GM12874 (cell line): ENCODE measurements at regions not wholly inside any gene's neighbourhood (a gene's known extent, or its start where the extent isn't known, plus 50 kb on each side); places are given as distances from the start of the nearest gene placed in this dataset.

Experiments
- TF ChIP-seq, protein P1 (sequence below): IDR thresholded peaks from 2 replicates; pipeline ENCODE4 v1.5.1; 2011; ENCODE audit warnings: low read depth, mild to moderate bottlenecking, control low read depth, low read length, moderate library complexity; ENCODE audit not compliant: insufficient read depth

GRCh38 chr3:164818318-164818717, 260.0 kb downstream of the SI start:
- TF ChIP-seq, protein P1, sequence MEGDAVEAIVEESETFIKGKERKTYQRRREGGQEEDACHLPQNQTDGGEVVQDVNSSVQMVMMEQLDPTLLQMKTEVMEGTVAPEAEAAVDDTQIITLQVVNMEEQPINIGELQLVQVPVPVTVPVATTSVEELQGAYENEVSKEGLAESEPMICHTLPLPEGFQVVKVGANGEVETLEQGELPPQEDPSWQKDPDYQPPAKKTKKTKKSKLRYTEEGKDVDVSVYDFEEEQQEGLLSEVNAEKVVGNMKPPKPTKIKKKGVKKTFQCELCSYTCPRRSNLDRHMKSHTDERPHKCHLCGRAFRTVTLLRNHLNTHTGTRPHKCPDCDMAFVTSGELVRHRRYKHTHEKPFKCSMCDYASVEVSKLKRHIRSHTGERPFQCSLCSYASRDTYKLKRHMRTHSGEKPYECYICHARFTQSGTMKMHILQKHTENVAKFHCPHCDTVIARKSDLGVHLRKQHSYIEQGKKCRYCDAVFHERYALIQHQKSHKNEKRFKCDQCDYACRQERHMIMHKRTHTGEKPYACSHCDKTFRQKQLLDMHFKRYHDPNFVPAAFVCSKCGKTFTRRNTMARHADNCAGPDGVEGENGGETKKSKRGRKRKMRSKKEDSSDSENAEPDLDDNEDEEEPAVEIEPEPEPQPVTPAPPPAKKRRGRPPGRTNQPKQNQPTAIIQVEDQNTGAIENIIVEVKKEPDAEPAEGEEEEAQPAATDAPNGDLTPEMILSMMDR = no peak

DNA sequence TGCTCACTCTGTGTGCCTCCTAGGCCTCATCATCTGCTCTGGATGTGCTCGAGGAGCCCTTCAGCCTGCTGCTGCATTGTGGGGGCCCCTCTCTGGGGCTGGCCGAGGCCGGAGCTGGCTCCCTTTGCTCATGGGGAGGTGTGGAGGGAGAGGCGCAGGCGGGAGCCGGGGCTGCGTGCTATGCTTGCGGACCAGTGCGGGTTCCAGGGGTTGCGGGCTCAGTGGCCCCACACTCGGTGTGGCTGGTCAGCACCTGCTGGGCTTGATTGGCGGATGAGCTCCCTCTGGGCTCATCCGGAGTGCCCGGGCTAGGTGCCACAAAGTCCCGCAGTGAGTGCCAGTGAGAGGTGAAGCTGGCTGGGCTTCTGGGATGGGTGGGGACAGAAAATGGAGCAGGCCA, 264.2 kb downstream of the SI start:
- TF ChIP-seq, protein P1 = no peak

- TF ChIP-seq, protein P1 = no peak
These were observed 266.3 kb downstream of the SI start for GRCh38 chr3:164812042-164812441.

- TF ChIP-seq, protein P1 = no peak
These were observed 272.1 kb downstream of the SI start for GRCh38 chr3:164806188-164806587.

DNA sequence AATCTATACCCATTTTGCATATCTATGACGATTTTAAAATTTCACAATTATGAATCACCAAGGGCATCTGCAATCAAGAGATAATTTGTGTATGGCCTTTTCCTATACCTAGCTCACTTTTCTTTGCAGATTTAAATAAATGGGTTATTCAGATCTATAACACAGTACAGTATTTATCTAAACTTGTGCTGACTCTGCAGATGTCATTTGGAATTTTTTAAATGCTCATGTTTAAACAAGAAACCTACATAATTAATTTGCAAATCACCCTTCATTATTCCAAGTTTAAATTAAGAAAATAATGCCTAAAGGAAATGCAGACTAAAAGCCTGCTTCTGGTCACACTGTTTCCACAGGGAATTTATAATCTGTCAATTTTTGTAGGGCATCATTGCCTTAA, 284.2 kb downstream of the SI start:
- TF ChIP-seq, protein P1 = no peak

DNA sequence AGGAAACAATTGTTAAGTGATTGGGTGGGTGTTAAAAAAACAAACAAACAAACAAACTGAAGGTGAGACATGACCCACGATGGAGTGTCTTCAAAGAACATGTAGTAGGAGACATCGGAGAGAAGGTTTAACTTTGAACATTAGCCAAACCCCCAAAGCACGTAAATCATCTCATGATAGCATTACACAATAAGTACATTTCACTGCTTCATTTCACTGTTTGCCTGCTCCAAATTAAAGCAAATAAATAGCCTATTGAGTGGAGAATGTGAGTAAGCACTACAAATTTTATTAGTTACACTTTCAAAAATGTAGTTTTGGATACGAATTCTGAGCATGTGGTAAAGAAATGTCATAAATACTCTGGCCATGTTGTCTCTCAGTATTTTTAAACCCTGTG, 287.0 kb downstream of the SI start:
- TF ChIP-seq, protein P1 = no peak

GRCh38 chr3:164781755-164782154, 296.5 kb downstream of the SI start:
- TF ChIP-seq, protein P1 = no peak

GRCh38 chr3:164779816-164780215, 298.5 kb downstream of the SI start:
- TF ChIP-seq, protein P1 = no peak
